ENCODE measurements at regions not wholly inside any gene's neighbourhood (a gene's known extent, or its start where the extent isn't known, plus 50 kb on each side); places are given as distances from the start of the nearest gene placed in this dataset.

- H3K4me1 ChIP-seq = no peaks in the 10 kb centered on the region
- no peaks in the 10 kb centered on the region for H3K27me3 ChIP-seq (ENCODE audit: low read depth)
- TF ChIP-seq CTCF (IDR thresholded peaks at IDR 0.05) = no peak
- no peak overlapping the region for H3K27ac ChIP-seq
- H3K4me3 ChIP-seq = no peak overlapping the region
- no peaks in the 10 kb centered on the region for H3K9me3 ChIP-seq
- intact Hi-C loops (cut with DNase I) = no loop called here
- no peaks in the 10 kb centered on the region for H3K36me3 ChIP-seq
- ATAC-seq (no peak), DNase-seq (no peak)
Measured at GRCh38 chr3:89049119-89049518, 58.3 kb upstream of the EPHA3 start.

- H3K4me1 ChIP-seq = no peaks in the 10 kb centered on the region
- no peak for TF ChIP-seq CTCF (IDR thresholded peaks at IDR 0.05)
- no peaks in the 10 kb centered on the region for H3K9me3 ChIP-seq
- no peak overlapping the region for H3K27ac ChIP-seq
- H3K4me3 ChIP-seq = no peak overlapping the region
- ATAC-seq (no peak), DNase-seq (no peak)
- no peaks in the 10 kb centered on the region for H3K36me3 ChIP-seq
- no peaks in the 10 kb centered on the region for H3K27me3 ChIP-seq (ENCODE audit: low read depth)
- intact Hi-C loops (cut with DNase I) = no loop called here
Measured at GRCh38 chr3:89052386-89052785, 55.0 kb upstream of the EPHA3 start.

- H3K9me3 ChIP-seq = no peaks in the 10 kb centered on the region
- intact Hi-C loops (cut with DNase I) = no loop called here
- no peaks in the 10 kb centered on the region for H3K27me3 ChIP-seq (ENCODE audit: low read depth)
- no peaks in the 10 kb centered on the region for H3K36me3 ChIP-seq
- no peak overlapping the region for H3K27ac ChIP-seq
- DNase-seq (no peak), ATAC-seq (no peak)
- TF ChIP-seq CTCF (IDR thresholded peaks at IDR 0.05) = no peak
- no peak overlapping the region for H3K4me3 ChIP-seq
- H3K4me1 ChIP-seq = no peaks in the 10 kb centered on the region
Measured at GRCh38 chr3:89057398-89057797, 50.0 kb upstream of the EPHA3 start.

Data from lower lobe of right lung (tissue), 2 donors.